Activated CD4-positive, alpha-beta T cell treated with anti-CD3 and anti-CD28 coated beads, Interleukin-2, amount 10 ng/mL, durations not matched to agents 7 days and 5 days (primary cell): ENCODE measurements at regions not wholly inside any gene's neighbourhood (a gene's known extent, or its start where the extent isn't known, plus 50 kb on each side); places are given as distances from the start of the nearest gene placed in this dataset.

ENCODE experiments used
- CTCF ChIA-PET: fragments of 350-600 bp; sonication (Branson Sonifier 250); formaldehyde crosslinking; loops from one replicate; lab custom pipeline; 2021; ENCODE audit warnings: antibody characterized with exemption; lab: Charles Lee
- POLR2A ChIA-PET: fragments of 350-600 bp; sonication (Branson Sonifier 250); formaldehyde crosslinking; loops from one replicate; lab custom pipeline; 2021; ENCODE audit warnings: antibody characterized with exemption; lab: Charles Lee
- DNase-seq: peaks from one replicate; pipeline ENCODE4 v3.0.0-alpha.2; 2020
- H3K27ac Mint-ChIP-seq: one replicate; pipeline ENCODE4 v1.8.0; 2021; ENCODE audit warnings: mild to moderate bottlenecking, moderate library complexity, mixed read lengths
- H3K27me3 Mint-ChIP-seq: one replicate; pipeline ENCODE4 v1.8.0; 2021; ENCODE audit warnings: mixed read lengths
- H3K36me3 Mint-ChIP-seq: one replicate; pipeline ENCODE4 v1.8.0; 2021; ENCODE audit warnings: low read depth, mixed read lengths
- H3K4me1 Mint-ChIP-seq: one replicate; pipeline ENCODE4 v1.8.0; 2021; ENCODE audit warnings: mixed read lengths
- H3K4me3 Mint-ChIP-seq: one replicate; pipeline ENCODE4 v1.8.0; 2021; ENCODE audit warnings: mild to moderate bottlenecking, moderate library complexity, mixed read lengths
- H3K9me3 Mint-ChIP-seq: one replicate; pipeline ENCODE4 v1.8.0; 2021; ENCODE audit warnings: mixed read lengths

DNA sequence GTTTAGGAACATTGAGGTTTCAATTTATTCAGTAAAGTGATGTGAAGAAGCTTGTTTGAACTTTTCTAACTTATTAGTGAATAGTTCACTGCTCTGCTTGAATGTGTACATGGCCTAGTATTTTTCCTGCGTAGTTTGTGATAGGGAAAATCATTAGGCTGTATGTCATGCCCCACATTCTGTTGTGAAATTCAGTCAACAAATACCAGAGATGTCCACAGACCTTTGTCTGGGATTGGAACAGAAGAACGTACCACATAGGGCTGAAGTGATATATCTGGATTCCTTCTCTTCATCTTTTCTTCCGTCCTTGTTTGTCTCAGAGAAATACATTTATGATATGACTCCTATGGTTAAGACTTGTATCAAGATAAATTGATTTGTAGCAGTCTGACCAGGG is 88.8 kb upstream of the PLS3 start:
- H3K36me3 Mint-ChIP-seq, result no peaks in the 10 kb centered on the region
- H3K27me3 Mint-ChIP-seq, result no peaks in the 10 kb centered on the region
- ChIA-PET POLR2A (no interaction called here), CTCF (no interaction called here)
- no peak for DNase-seq
- H3K9me3 Mint-ChIP-seq, result no peaks in the 10 kb centered on the region
- H3K4me1 Mint-ChIP-seq, result no peaks in the 10 kb centered on the region
- no peak overlapping the region for H3K4me3 Mint-ChIP-seq
- no peak overlapping the region for H3K27ac Mint-ChIP-seq

DNA sequence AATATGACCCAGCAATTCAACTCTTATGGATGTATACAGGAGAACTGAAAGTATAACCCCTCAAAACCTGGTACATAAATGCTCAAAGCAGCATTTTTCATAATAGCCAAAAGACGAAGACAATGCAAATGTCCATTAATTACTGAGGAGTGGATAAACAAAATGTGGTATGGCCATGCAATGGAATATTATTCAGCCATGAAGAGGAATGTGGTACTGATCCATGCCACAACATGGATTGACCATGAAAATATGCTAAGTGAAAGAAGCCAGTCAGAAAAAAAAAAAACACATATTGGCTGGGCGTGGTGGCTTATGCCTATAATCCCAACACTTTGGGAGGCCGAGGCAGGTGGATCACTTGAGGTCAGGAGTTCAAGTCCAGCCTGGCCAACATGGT is 74.5 kb upstream of the PLS3 start:
- H3K27ac Mint-ChIP-seq, result no peak overlapping the region
- H3K27me3 Mint-ChIP-seq, result no peaks in the 10 kb centered on the region
- H3K36me3 Mint-ChIP-seq, result no peaks in the 10 kb centered on the region
- CTCF ChIA-PET, result no interaction called here
- no peaks in the 10 kb centered on the region for H3K9me3 Mint-ChIP-seq
- no peaks in the 10 kb centered on the region for H3K4me1 Mint-ChIP-seq
- no peak overlapping the region for H3K4me3 Mint-ChIP-seq
- DNase-seq, result no peak
- POLR2A ChIA-PET, result no interaction called here

DNA sequence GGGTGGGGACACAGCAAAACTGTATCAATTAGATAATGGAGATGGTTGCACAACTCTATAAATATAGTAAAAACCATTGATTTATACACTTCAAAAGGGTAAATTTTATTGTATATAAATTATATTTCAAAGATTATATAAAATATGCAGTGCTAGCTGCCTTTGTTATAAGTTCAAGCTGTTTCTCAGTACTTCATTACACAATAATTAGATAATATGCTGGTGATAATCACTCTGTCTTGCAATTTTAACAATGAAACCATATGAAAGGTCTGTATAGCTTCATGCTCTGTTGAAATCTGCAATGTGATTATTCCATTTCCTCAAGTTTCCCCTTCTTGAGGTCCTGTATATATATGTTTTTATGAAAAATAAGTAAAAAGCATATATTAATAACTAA is 73.4 kb upstream of the PLS3 start:
- Mint-ChIP-seq H3K4me3 (no peak overlapping the region), H3K27ac (no peak overlapping the region)

DNA sequence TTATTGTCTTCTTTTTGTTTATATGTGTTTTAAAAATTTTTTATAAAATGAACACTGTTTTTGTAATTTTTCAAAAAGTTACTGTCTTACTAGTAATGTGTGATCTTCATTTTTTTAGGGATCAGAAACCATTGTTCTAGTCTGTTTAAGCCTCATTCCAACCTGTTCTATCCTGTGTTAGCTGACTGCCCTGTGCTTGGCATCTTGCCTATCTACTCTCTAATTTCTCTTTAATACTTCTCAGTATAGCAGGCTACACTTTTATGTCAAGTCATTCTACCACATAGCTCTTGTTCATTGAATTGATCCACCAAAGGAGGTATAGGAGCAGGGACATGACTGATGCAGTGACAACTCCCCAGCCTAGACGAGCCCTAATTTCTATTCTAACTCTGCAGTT is 70.2 kb upstream of the PLS3 start:
- H3K4me1 Mint-ChIP-seq, result no peaks in the 10 kb centered on the region

More for the DNA sequence above, 73.4 kb upstream of the PLS3 start:
- no peaks in the 10 kb centered on the region for H3K4me1 Mint-ChIP-seq
- ChIA-PET POLR2A (no interaction called here), CTCF (no interaction called here)
- no peaks in the 10 kb centered on the region for H3K9me3 Mint-ChIP-seq
- DNase-seq, result no peak
- no peaks in the 10 kb centered on the region for H3K36me3 Mint-ChIP-seq
- H3K27me3 Mint-ChIP-seq, result no peaks in the 10 kb centered on the region

DNA sequence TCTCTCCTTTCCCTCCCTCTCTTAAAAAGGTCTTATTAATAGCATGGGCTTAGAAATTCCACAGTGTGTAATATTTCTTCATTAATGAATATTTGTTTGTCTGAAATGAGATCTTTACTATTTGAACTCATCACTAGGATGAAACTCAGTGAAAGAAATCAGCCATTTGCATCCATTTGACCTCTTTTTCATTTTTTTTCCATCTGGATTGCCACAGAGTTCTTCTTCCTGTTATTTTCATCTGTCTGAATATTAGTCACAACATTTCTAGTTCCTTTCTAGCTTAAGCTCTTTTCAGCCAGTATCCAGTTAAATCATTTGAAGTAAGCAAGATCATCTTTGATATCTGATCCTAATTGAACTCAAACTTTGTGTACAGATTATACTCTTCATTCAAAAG is 69.2 kb upstream of the PLS3 start:
- no peaks in the 10 kb centered on the region for H3K4me1 Mint-ChIP-seq
- H3K4me3 Mint-ChIP-seq, result no peak overlapping the region
- no peak overlapping the region for H3K27ac Mint-ChIP-seq
- DNase-seq, result no peak
- POLR2A ChIA-PET, result no interaction called here
- CTCF ChIA-PET, result no interaction called here
- no peaks in the 10 kb centered on the region for H3K9me3 Mint-ChIP-seq
- H3K36me3 Mint-ChIP-seq, result no peaks in the 10 kb centered on the region
- H3K27me3 Mint-ChIP-seq, result no peaks in the 10 kb centered on the region

More for the DNA sequence above, 70.2 kb upstream of the PLS3 start:
- DNase-seq, result no peak
- H3K27me3 Mint-ChIP-seq, result no peaks in the 10 kb centered on the region
- no peak overlapping the region for H3K27ac Mint-ChIP-seq
- ChIA-PET CTCF (no interaction called here), POLR2A (no interaction called here)
- no peaks in the 10 kb centered on the region for H3K36me3 Mint-ChIP-seq
- no peak overlapping the region for H3K4me3 Mint-ChIP-seq
- H3K9me3 Mint-ChIP-seq, result no peaks in the 10 kb centered on the region

DNA sequence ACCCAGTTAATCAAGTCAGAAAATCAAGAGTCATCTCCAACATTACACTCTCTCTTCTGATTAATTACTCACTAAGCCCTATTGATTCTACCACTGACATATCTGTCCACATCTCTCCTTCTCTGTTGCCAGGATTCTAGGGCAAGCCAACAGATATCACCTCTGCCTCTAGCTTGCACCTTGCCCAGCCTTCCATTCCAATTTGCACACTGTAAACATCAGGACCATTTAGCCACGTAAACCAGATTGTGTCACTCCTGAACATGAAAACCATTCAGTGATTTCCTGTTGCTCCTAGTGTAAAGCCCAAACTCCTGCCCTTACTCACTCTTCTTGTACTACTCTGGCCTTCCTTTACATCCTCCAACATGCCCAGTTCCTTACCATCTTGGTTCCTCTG is 68.0 kb upstream of the PLS3 start:
- DNase-seq, result no peak
- Mint-ChIP-seq H3K36me3 (no peaks in the 10 kb centered on the region), H3K27me3 (no peaks in the 10 kb centered on the region), H3K4me3 (no peak overlapping the region), H3K27ac (no peak overlapping the region), H3K9me3 (no peaks in the 10 kb centered on the region), H3K4me1 (no peaks in the 10 kb centered on the region)
- ChIA-PET CTCF (no interaction called here), POLR2A (no interaction called here)

DNA sequence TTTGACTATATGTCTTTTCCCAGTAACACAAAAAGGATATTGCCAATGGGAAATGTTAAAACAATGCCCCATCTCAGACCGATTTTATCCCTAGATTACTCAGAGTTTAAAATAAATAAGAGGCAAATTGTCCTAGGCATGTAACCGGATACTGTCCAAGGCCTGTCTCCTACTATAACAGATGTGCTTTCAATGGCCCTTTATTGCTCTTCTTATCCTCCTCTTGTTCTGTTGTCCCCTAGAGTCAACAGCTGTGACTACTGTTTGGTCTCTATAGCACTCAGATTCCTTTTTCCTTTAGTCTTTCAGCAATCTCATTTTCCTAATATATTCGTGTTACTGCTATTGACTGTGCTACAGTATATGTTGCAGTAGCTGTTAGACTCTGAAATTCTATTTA is 66.8 kb upstream of the PLS3 start:
- no peak overlapping the region for H3K27ac Mint-ChIP-seq
- DNase-seq, result no peak
- ChIA-PET POLR2A (no interaction called here), CTCF (no interaction called here)
- H3K36me3 Mint-ChIP-seq, result no peaks in the 10 kb centered on the region
- no peaks in the 10 kb centered on the region for H3K9me3 Mint-ChIP-seq
- H3K4me3 Mint-ChIP-seq, result no peak overlapping the region
- no peaks in the 10 kb centered on the region for H3K4me1 Mint-ChIP-seq
- no peaks in the 10 kb centered on the region for H3K27me3 Mint-ChIP-seq

DNA sequence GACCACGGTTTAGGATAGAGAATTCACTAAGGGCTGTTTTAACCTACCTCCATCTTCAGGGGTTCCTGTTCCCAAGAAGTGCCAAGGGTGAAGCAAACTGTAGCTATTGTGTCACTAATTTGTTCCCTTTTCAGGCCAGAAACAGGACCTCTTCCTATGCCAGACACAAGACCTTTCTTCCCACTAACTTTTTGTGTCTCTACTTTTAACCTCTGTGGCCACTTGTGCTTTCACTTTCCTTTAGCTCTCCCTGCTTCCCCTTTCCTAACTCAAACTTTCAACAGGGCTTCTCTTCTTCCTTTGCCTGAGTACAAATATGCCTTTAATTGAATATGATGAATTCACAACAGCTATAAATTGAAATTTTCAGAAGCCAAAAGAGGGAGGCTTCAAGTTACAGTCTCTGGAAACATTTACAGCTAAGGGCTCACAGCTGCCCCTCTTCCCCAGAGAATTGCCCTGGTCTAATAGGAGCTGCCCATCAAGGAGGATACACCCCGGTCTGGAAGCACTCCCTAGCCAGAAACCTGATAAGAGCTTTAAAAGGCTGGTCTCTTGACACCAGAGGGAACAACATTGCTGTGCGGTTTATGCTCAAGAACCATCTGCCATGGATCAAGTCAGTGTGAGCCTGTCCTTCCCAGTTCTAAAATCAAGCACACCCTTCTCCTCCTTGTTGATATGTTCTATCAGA is 61.7 kb upstream of the PLS3 start:
- no peaks in the 10 kb centered on the region for H3K36me3 Mint-ChIP-seq
- CTCF ChIA-PET, result no interaction called here
- no peak for DNase-seq
- H3K27me3 Mint-ChIP-seq, result no peaks in the 10 kb centered on the region
- H3K27ac Mint-ChIP-seq, result no peak overlapping the region
- H3K4me3 Mint-ChIP-seq, result no peak overlapping the region
- H3K9me3 Mint-ChIP-seq, result no peaks in the 10 kb centered on the region
- no peaks in the 10 kb centered on the region for H3K4me1 Mint-ChIP-seq
- POLR2A ChIA-PET, result no interaction called here

DNA sequence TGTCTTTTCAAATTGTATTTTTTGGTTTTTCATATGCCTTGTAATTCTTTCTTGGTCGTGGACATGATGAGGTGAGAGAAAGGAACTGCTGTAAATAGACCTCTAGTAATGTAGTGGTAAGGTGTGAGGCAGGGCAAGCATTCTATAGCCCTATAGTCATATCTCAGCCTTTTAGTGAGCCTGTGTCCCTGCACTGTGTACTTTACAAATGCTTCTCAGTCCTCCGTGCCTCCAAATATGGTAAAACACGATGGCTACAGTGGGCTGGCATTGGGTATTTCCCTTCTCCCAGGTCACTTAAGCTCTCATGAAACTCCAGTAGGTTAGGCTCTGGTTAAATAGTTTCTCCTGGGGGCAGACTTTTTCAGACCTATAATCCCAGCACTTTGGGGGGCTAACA is 57.9 kb upstream of the PLS3 start:
- Mint-ChIP-seq H3K27me3 (no peaks in the 10 kb centered on the region), H3K4me3 (no peak overlapping the region), H3K4me1 (no peaks in the 10 kb centered on the region), H3K36me3 (no peaks in the 10 kb centered on the region), H3K27ac (no peak overlapping the region), H3K9me3 (no peaks in the 10 kb centered on the region)
- no peak for DNase-seq
- CTCF ChIA-PET, result no interaction called here
- POLR2A ChIA-PET, result no interaction called here

DNA sequence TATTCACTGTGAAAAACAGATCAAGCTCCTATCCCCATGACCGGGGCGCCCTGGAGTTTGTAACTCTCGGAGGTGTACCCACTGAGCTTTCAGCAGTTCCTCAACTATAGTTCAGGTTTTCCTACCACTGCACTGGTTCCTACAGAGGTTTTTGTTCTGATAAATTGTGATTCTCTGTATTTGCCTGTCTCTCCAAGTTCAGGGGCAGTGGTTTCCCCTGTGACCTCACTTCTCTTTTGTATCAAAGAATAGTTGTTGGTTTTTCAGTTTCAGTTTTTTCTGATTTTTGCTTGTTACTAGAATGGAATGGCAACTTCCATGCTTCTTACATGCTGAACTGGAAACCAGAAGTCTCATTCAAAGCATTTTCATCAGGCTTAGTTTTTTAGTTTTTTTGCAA is 56.8 kb upstream of the PLS3 start:
- CTCF ChIA-PET, result no interaction called here
- H3K36me3 Mint-ChIP-seq, result no peaks in the 10 kb centered on the region
- no peaks in the 10 kb centered on the region for H3K9me3 Mint-ChIP-seq
- H3K27me3 Mint-ChIP-seq, result no peaks in the 10 kb centered on the region
- POLR2A ChIA-PET, result no interaction called here
- H3K4me3 Mint-ChIP-seq, result no peak overlapping the region
- no peak for DNase-seq
- no peak overlapping the region for H3K27ac Mint-ChIP-seq
- H3K4me1 Mint-ChIP-seq, result no peaks in the 10 kb centered on the region
